Endometrial microvascular endothelial cells (primary cell): ENCODE measurements at regions not wholly inside any gene's neighbourhood (a gene's known extent, or its start where the extent isn't known, plus 50 kb on each side); places are given as distances from the start of the nearest gene placed in this dataset.
"Not testable (repeated sequence)": the region's sequence is repeated elsewhere in the genome, so short reads cannot be mapped to it uniquely, and the experiment has no call there.

Source experiments
- in situ Hi-C: cut with HindIII; loops from 2 replicates; pipeline ENCODE4 v1.10.0; 2017; ENCODE audit warnings: low sequenced_read_pairs, low pct_unique_long_range_greater_than_20kb; ENCODE audit errors: inconsistent ontology term

DNA sequence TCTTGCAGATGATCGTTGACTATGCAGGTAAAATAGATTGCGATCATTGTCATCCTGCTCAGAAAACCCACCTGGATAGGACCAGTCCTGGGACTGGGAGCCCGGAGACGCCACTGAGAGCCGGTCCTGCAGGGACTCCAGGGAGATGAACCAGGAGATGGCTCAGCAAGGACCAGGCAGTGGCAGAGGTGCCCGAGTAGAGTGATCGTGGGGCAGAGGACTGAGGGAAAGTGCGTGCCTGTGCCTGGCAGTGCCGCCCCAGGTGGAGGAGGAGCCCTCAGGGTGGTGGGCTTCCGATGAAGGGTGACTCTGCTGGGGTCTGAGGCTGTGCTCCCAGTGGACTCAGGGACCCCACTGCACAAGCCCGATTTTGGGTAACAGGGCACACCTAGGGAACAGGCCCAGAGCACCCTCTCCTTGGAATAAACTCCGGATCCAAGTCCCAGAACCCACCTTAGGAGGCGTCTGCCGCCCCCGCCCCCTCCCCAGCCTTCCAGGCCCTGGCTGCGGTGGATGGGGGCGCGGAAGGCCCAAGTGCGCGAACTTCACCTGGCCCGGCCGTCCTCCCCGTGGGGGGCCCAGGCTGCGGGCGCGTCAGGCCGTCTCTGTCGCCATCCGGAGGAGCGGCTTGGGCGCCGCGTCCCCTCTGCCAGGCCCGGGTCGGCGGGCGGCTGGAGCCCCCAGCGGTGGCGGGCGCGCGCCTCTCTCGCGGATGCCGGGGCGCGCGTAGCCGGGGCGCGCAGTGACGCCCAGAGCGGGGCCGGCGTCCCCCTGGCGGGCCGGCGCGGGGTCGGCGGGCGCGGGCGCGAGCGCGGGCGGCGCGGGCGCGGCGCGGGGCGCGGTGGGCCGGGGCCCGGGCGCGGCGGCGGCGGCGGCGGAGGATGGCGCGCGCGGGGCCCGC, 1338.8 kb downstream of the BRD1 start:
- in situ Hi-C loops, result no loop called here

DNA sequence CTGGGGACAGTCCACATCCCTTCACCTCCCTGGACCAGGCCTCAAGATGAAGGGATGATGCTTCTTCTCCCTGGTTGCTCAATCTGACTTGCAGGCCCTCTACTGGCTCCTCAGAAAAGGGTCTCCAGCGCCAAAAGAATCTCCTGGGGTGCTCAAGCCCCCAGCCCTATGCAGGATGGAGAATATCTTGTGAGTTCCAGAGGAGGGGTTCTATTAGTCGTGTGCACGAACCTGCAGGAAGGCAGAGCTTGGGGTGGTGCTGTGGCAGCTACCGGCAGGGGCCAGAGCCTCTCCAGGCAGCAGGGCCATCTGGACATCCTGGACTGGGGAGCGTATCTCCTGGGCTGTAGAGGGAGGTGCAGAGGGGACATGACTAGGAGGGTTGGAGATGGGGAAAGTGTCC, 1339.5 kb downstream of the BRD1 start:
- in situ Hi-C loops, result no loop called here

DNA sequence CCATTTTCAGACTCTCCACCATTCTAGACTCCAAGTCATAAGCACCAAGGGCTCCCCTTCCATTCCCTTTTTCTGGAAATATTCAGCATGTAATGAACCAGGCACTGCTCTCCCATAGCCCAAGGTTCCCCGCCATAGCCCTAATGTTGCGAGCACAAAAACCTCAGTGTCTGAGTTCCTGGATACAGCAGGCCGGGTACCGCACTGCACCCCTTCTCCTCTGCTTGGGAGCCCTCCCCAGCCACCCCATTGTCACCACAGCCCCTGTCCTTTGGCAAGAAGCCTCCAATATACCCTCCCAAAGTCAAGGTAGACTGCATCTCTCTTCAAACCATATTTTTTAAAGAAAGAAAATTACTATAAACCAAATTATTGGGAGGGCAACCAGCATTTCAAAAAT, 1341.1 kb downstream of the BRD1 start:
- in situ Hi-C loops, result no loop called here

DNA sequence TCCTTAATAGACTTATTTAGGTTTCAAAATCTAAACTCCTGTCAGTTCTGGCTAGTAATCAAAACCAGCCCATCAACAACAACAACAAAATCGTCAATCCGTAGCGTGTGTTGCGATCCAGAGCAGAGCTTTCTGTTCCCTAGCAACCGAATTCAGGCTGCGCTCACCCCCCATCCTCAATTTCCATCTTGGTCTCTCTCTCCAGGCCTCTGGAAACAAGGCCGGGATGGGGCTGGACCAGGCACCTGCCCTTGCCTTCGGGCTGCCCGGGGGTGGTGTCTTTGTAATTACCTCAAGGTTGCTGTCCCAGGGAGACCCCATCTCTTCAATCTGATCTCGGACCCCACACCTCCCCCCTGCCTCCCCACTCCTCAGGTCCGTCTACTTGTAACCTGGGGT, 1341.5 kb downstream of the BRD1 start:
- in situ Hi-C loops, result no loop called here

DNA sequence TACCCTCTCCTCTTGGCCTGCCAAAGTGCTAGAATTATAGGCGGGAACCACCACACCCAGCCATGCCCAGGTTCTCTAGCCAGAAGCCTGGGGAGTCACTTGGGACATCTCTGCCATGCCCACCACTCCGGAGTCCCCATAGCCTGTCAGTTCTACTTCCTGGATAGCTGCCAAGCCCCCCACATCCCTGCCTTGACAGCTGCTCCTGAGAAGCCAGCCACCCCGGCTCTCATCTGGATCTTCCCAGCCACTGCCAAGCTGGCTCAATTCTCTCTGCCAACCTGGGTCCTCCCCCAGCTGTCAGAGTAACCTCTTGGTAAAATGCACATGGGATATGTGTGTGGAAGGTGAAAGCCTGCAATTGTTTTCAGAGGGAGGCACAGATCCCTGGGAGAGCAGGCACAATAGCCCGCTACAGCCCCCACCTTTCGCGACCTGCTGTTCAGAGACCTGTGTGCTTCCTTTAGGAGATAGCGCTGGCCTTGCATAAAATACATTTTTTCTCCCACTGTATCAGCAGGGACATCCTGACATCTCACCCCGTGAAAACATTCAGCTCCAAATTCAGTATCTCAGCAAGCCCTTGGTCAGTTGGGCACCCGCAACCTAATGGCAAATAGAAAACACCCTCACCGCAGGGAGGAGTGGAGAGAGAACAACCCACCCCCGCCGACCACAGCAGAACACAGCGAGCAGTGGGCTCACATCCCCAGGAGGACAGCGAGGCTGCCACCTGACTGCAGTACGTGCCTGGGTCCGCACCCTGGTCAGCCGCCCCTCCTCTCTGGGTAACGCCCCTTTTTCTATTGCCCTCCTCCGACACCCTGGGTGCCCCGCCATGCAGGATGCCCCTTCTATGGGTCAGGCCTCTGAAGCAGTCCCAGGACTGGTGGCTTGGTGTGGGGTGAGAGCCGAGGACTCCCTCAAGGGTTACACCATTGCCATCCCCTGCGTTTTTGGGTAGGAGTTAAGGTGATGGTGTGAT, 1342.2 kb downstream of the BRD1 start:
- in situ Hi-C loops, result no loop called here

DNA sequence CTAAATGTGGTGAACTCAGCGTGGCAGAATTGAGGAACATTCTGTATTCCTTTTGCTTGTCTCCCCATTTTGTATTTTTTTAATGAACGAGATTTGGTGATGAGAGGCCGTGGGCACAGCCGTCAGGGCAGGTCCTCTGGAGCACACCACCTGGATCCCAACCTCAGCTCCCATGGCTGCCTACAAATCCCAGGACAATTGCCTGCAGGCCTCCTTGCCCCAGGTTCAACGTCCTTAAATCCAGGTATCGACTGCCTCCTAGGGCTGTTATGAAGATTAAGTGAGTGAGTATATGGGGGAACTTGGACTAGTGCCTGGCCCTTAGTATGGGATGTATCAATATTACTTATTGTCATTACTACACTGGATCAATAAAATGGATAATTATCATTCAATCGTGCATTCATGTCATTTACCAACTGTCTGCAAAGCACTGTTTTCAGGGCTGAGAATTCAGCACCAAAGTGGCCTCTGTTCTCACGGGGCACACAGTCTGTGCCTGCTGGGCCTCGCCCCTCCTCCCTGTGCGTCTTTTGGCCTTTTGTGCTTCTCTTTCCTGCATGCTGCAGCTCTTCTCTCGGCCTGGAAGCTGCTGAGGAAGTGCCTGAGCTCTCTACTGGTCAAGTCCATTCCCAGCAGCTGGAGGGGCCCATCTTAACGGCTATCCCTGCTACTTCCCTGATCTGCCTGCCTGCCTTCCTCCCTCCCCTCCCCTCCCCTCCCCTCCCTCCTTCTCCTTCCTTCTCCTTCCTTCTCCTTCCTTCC, 1343.7 kb downstream of the BRD1 start:
- in situ Hi-C loops, result no loop called here

DNA sequence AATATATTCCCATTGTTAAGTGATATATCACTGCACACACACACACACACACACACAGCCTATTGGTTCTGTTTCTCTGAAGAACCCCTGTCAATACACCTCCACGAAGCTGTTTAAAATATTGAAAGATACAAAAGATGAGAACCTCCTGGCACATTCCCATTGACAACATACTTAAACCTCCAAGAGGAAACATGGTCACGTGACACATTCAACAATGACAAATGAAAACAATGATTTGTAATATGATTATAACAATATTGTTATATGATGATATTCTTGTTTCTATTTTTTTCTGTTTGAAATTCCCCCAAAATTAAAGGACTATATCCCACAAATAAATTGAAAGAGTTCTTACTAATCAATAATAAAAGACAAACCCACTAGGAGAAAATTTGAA, 1344.9 kb downstream of the BRD1 start:
- in situ Hi-C loops, result no loop called here

DNA sequence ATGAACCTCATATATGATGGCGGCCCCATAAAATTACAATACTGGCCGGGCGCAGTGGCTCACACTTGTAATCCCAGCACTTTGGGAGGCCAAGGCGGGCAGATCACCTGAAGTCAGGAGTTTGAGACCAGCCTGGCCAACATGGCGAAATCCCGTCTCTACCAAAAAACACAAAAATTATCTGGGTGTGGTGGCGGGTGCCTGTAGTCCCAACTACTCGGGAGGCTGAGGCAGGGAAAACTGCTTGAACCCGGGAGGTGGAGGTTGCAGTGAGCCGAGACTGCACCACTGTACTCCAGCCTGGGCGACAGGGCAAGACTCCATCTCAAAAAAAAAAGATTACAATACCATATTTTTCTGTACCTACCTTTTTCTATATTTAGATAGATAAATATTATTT, 1345.5 kb downstream of the BRD1 start:
- in situ Hi-C loops, result not testable (repeated sequence)

DNA sequence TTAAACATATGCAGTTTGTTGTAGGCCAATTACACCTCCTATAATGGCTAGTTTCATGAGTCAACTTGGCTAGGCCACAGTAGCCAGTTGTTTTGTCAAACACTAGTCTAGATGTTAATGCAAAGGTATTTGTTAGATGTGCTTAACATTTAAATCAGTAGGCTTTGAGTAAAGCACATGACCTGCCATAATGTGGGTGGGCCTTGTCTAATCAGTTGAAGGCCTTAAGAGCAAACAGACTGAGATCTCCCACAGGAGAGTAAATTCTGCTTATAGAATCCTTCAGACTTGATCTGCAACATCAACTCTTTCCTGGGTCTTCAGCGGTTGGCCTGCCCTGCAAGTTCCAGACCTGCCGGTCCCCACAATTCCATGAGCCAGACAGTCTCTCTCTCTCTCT, 1345.9 kb downstream of the BRD1 start:
- in situ Hi-C loops, result no loop called here

DNA sequence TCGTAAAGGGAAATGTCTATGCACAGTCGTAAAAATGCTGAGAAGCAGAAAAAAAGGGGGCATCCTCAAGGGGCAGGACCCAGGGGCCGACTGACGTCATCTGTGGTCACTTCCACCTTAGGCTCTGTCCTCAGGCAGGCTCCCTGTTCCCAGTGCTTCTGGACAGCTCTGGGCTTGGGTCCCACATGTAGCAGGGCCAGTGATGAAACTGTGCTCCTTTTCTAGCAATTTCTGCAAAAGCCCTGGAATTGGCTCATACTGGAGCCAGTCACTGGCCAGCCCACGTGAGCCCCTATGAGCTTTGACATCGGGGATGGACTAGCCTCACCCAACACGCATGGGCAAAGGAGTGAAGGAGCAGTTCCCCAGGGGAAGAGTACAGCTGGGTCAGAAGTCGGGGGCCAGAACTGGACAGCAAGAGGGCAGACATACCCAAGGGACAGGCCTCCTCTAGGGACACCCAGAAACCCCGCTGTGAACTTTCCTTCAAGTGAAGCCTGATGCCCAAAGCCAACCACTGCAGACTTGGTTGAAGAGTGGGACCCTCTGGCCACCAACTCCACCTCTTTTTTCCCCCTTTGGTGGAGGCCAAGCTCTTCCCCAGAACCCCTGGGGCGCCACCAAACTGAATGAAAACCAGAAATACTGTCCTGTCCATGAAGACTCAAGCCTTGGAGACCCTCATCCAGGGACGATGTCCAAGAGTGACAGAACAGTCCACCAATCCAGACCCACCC, 1349.0 kb downstream of the BRD1 start:
- in situ Hi-C loops, result no loop called here

DNA sequence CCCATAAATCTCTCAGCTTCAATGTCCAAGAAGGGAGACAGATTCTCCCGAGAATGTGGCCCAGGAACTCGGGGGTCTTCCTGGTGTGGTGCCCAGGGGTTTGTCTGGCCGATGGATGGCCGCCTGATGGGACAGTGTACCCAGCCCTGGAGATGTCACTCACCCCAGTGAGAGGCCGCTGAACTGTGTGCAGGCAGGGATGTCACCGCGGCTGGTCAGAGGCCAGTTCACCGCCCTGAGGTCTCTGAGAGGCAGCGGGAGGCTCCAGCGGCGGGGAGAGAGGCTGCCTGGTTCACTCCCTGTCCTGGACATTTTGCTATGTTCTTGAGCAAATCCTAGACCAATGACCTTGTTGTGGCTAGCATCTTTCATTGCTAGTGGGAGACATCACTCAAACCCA, 1349.5 kb downstream of the BRD1 start:
- in situ Hi-C loops, result no loop called here

DNA sequence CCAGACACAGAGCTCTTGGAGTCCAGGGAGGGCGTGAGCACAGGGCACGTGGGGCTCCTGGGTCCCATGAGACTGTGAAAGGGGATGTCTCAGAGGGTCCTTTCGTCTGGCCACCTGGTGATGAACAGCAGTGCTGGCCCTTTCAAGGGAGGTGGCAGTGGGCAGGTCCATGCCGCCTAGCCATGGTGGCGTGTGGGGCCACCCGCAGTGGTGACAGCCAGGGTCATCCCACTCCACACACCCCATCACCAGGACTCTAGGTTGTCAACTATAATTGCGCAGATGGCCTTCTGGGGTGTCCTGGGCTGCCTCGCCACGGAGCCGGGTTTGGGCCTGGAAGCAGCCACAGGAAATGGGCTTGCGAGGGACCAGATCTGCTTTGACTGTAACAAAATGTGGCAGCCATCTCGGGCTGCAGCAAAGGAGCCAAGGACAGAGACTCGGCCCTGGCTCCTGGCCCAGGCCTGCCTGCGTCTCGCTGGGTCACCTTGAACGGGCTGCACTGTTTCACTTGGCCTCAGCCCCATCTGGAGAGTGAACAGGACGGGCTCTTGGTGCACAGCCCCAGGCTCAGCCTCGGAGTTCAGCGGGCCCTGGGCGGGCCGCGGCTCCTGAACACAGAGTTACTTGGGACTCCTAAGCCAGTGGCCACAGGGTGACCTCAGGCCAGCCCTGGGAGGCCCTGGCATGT, 1350.5 kb downstream of the BRD1 start:
- in situ Hi-C loops, result no loop called here

DNA sequence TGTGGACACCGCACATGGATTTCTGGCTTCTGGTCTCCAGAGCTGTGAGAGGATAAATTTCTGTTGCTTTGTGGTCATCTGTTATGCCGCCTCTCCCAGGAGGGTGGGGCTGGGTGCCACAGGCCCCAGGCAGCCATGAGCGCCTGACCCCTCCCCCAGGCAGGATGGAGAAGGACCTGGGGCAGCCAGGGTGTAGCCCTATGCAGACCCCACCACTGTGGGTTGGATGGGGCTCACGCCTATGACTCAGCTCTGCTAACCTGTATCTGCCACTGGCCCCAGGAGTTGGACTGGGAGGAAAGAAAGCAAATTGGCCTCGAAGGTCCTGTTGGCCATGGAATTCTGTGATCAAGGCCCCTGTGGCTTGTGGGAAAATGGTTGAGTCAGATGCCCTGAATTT, 1351.1 kb downstream of the BRD1 start:
- in situ Hi-C loops, result no loop called here

DNA sequence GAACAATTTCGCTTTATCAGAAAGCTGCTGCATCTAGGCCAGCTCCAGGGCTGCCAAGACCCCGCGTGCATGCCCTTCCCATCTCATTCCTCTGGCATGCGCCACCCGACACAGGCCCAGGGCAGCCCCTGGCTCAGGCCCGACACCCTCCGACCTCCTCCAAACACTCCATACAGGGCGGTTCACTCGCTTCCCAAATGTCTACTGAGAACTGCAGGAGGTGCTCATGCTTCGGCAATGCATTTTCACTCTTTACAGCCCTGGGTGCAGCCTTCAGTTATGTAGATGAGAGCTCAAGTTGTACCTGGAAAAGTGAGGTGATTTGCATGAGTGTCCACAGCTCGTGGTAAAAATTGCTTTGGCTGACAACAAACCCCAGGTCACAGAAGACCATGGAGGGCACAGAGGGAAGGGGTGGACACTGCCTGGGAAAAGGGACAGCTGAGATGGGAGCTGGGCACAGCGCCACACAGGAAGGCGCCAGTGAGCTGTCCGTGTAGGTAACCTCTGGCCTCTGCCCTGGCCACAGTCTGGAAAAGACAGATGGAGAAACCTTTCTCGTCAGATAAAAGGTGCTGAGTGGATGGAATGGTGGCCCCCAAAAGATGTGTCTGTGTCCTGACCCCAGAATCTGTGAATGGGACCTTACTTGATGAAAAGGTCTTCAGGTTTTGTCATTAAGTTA, 1351.9 kb downstream of the BRD1 start:
- in situ Hi-C loops, result no loop called here

DNA sequence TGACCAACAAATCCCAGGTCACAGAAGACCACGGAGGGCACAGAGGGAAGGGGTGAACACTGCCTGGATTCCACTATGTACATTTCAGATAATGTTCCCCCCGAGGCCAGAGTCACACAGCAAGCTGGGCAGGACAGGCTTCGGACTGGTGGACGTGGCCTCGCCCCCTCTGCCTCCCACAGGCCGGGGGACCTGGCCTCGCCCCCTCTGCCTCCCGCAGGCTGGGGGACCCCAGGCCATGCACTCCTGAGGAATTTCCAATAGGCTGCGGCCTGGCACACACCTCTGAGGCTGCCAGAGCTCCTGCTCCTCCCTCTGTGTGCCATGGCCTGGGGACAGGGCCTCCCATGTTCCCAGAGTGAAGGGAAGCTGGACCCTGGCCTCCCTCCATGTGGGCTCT, 1352.8 kb downstream of the BRD1 start:
- in situ Hi-C loops, result no loop called here

DNA sequence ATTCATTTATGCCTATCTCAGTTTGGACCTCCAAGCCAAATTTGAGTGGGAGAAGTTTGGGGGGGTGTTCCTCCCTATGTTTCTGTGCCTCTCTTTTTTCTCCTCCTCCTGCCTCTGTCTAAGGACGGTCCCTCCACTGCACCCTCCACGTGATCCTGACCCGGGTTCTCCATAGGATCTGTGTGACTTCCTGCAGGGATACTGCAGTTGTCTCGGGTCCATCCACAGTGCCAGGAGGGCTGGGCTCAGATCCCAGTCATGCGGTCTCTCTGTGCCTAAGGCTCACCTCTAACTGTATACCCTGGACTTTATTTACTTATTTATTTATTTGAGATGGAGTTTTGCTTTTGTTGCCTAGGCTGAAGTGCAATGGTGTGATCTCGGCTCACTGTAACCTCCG, 1354.5 kb downstream of the BRD1 start:
- in situ Hi-C loops, result no loop called here

DNA sequence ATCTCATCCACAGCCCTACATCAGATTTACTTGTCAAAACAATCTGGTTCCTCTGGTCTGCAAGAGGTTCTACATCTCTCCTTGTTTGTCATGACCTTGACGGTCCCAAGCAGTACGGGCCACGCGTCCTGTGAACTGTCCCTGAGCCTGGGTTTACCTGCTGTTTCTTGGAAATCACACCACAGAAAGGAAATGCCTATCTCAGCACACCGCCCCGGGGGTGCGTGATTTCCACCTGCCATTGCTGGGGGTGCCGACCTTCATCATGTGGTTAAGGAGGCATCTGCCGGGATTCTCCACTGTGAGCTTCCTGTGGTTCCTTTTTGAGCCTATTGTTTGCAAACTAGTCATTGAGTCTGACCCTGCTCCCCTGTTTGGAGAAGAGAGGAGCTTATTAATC, 1363.4 kb downstream of the BRD1 start:
- in situ Hi-C loops, result no loop called here
